Liver (tissue), 8 donors: ENCODE measurements at regions not wholly inside any gene's neighbourhood (a gene's known extent, or its start where the extent isn't known, plus 50 kb on each side); places are given as distances from the start of the nearest gene placed in this dataset.
A peak's percentile ranks its signal among the peaks of the same experiment; 100 is the strongest.

Experiments
- DNase-seq: peaks from one replicate; pipeline ENCODE4 v3.0.0-alpha.2; 2017; ENCODE audit warnings: low spot score
- H3K27ac ChIP-seq, 2 donors: one replicate each; pipeline ENCODE4 v1.7.0; 2013; ENCODE audit warnings: inconsistent platforms in 2 of 2, low read length in 2 of 2, control low read depth in 1 of 2, low read depth in 1 of 2, mild to moderate bottlenecking in 1 of 2
- H3K27me3 ChIP-seq, 4 donors: one replicate each; pipeline versions ENCODE4 v1.6.1 to v1.7.0; 2013; ENCODE audit warnings: low read length in 3 of 4, inconsistent platforms in 1 of 4, mild to moderate bottlenecking in 1 of 4, moderate library complexity in 1 of 4; ENCODE audit not compliant: control insufficient read depth in 4 of 4, insufficient read depth in 4 of 4
- H3K36me3 ChIP-seq, 4 donors: one replicate each; pipeline versions ENCODE4 v1.6.1 to v1.7.0; 2013; ENCODE audit warnings: low read length in 3 of 4, mild to moderate bottlenecking in 3 of 4, low read depth in 1 of 4, moderate library complexity in 1 of 4; ENCODE audit not compliant: control insufficient read depth in 4 of 4, insufficient read depth in 3 of 4
- H3K4me1 ChIP-seq, 4 donors: one replicate each; pipeline versions ENCODE4 v1.6.1 to v1.7.0; 2013; ENCODE audit warnings: low read length in 3 of 4, mild to moderate bottlenecking in 3 of 4, moderate library complexity in 1 of 4; ENCODE audit not compliant: control insufficient read depth in 4 of 4, insufficient read depth in 4 of 4
- H3K4me3 ChIP-seq, 3 donors: one replicate each; pipeline versions ENCODE4 v1.6.1 to v1.7.0; 2013; ENCODE audit warnings: low read length in 3 of 3, control low read depth in 1 of 3, low read depth in 1 of 3, mild to moderate bottlenecking in 1 of 3
- H3K9ac ChIP-seq, 2 donors: one replicate each; pipeline ENCODE4 v1.7.0; 2013; ENCODE audit warnings: low read length in 2 of 2, mild to moderate bottlenecking in 2 of 2, moderate library complexity in 2 of 2, control low read depth in 1 of 2, low read depth in 1 of 2
- H3K9me3 ChIP-seq, 4 donors: one replicate each; pipeline versions ENCODE4 v1.6.1 to v1.7.0; 2013; ENCODE audit warnings: low read length in 3 of 4; ENCODE audit not compliant: control insufficient read depth in 4 of 4
- CTCF ChIP-seq: fragments of 150-350 bp; IDR thresholded peaks from 2 replicates; pipeline ENCODE4 v1.5.1; 2017; ENCODE audit warnings: improper control_type of control experiment, low read depth, low read length; ENCODE audit not compliant: missing input control
- EGR1 ChIP-seq, 2 donors: IDR thresholded peaks; 2 replicates each; pipeline ENCODE4 v1.6.1; 2016 to 2018; ENCODE audit warnings: antibody characterized with exemption in 2 of 2, low read depth in 2 of 2
- FOXA1 ChIP-seq: IDR thresholded peaks from 2 replicates; pipeline ENCODE4 v1.6.1; 2016; ENCODE audit warnings: antibody characterized with exemption
- FOXA2 ChIP-seq: IDR thresholded peaks from 2 replicates; pipeline ENCODE4 v1.6.1; 2016; ENCODE audit warnings: antibody characterized with exemption
- GABPA ChIP-seq, 2 donors: IDR thresholded peaks in 1 of 2; conservative IDR thresholded peaks in 1 of 2; 2 replicates each; pipeline ENCODE4 v1.6.1; 2016; ENCODE audit warnings: antibody characterized with exemption in 2 of 2, mild to moderate bottlenecking in 1 of 2, moderate library complexity in 1 of 2
- HNF4A ChIP-seq, 2 donors: conservative IDR thresholded peaks; 2 replicates each; pipeline ENCODE4 v1.6.1; 2016; ENCODE audit warnings: antibody characterized with exemption in 2 of 2, mild to moderate bottlenecking in 2 of 2
- HNF4G ChIP-seq: IDR thresholded peaks from 2 replicates; pipeline ENCODE4 v1.6.1; 2016; ENCODE audit warnings: antibody characterized with exemption
- NR2F2 ChIP-seq: IDR thresholded peaks from 2 replicates; pipeline ENCODE4 v1.6.1; 2016; ENCODE audit warnings: antibody characterized with exemption
- RAD21 ChIP-seq, 2 donors: IDR thresholded peaks; 2 replicates each; pipeline ENCODE4 v1.6.1; 2016; ENCODE audit warnings: antibody characterized with exemption in 2 of 2, mild to moderate bottlenecking in 2 of 2
- REST ChIP-seq: IDR thresholded peaks from 2 replicates; pipeline ENCODE4 v1.6.1; 2016; ENCODE audit warnings: antibody characterized with exemption, mild to moderate bottlenecking
- RXRA ChIP-seq, 2 donors: IDR thresholded peaks; 2 replicates each; pipeline ENCODE4 v1.6.1; 2017 to 2018; ENCODE audit warnings: antibody characterized with exemption in 2 of 2, mild to moderate bottlenecking in 1 of 2
- SP1 ChIP-seq: IDR thresholded peaks from 2 replicates; pipeline ENCODE4 v1.6.1; 2018; ENCODE audit warnings: antibody characterized with exemption, mild to moderate bottlenecking
- TAF1 ChIP-seq: conservative IDR thresholded peaks from 2 replicates; pipeline ENCODE4 v1.6.1; 2016; ENCODE audit warnings: antibody characterized with exemption, mild to moderate bottlenecking
- YY1 ChIP-seq: IDR thresholded peaks from 2 replicates; pipeline ENCODE4 v1.6.1; 2016; ENCODE audit warnings: antibody characterized with exemption, mild to moderate bottlenecking
- WGBS: extraction: QIAGEN DNeasy Blood & Tissue Kit; methylation state at CpG from one replicate; pipeline ENCODE4 v1.1.7; 2013; 5-methylcytosine and 5-hydroxymethylcytosine counted together
- TF ChIP-seq, protein P1 (sequence below): IDR thresholded peaks from 2 replicates; pipeline ENCODE4 v1.6.1; 2016; ENCODE audit warnings: antibody characterized with exemption
- TF ChIP-seq, protein P2 (sequence below): IDR thresholded peaks from 2 replicates; pipeline ENCODE4 v1.6.1; 2016; ENCODE audit warnings: antibody characterized with exemption
- donor health status: healthy.
- donor health status: healthy.
- donor health status: healthy.
- donor health status: healthy.
- donor health status: healthy.

DNA sequence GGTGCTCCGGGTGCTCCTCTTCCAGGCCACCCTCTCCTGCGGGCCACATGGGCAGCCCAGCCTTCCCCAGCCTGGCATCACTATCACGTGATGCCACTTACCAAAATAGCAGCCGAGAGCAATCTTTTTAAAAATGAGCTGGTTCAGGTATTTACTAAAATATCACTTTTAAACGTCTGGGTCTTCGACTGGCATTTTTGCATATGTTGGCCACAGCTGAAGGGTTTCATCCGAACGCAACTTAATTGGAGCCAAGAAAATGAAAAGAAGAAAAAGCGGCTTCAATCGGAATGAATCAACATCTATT lies 94.6 kb upstream of the ANO1 start:
- H3K27ac ChIP-seq = peak overlapping the region in 1 of 2 donors; percentile 40

DNA sequence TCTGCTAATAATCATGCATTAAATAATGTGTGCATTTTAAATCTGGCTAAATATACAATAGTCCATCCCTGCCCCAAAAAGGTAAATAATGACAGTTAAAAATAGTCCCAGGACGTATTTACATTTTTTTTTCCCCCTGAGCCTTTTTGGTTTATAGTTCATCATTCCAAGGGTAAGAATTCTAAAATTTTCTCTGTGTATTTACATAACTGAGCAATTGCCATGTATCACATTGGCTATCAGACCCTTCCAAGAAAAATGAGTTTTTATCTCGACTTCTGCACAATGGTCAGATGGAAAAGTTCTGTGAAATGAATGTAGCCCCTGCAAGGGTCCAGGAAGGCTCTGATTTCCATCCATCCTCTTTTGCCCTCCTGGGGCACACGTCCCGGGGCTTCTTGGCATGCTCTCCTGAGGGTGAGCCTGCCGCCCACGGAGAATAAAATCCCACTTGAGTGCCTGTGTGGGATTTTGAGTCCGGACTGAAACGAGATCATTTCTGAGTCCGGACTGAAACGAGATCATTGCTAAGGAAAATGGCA lies 94.1 kb upstream of the ANO1 start:
- no peaks in the 10 kb centered on the region for H3K36me3 ChIP-seq
- H3K4me3 ChIP-seq = no peak overlapping the region
- 66% methylated on average over 10 of the region's 10 CpGs for WGBS
- H3K27me3 ChIP-seq = no peaks in the 10 kb centered on the region
- H3K9ac ChIP-seq = no peak overlapping the region
- H3K4me1 ChIP-seq = peaks cover 2 to 61% (median 48%) of the 10 kb centered on the region in 4 donors
- no peak overlapping the region for H3K27ac ChIP-seq
- no peaks in the 10 kb centered on the region for H3K9me3 ChIP-seq
- no peak for DNase-seq
- no peak for TF ChIP-seq CTCF
- TF ChIP-seq EGR1 (IDR thresholded peaks at IDR 0.05; ENCODE audit: low read depth in 2 of 2) = no peak
- TF ChIP-seq RXRA (IDR thresholded peaks at IDR 0.05) = no peak
- TF ChIP-seq, protein P1, sequence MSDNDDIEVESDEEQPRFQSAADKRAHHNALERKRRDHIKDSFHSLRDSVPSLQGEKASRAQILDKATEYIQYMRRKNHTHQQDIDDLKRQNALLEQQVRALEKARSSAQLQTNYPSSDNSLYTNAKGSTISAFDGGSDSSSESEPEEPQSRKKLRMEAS = no peak
- TF ChIP-seq, protein P2, sequence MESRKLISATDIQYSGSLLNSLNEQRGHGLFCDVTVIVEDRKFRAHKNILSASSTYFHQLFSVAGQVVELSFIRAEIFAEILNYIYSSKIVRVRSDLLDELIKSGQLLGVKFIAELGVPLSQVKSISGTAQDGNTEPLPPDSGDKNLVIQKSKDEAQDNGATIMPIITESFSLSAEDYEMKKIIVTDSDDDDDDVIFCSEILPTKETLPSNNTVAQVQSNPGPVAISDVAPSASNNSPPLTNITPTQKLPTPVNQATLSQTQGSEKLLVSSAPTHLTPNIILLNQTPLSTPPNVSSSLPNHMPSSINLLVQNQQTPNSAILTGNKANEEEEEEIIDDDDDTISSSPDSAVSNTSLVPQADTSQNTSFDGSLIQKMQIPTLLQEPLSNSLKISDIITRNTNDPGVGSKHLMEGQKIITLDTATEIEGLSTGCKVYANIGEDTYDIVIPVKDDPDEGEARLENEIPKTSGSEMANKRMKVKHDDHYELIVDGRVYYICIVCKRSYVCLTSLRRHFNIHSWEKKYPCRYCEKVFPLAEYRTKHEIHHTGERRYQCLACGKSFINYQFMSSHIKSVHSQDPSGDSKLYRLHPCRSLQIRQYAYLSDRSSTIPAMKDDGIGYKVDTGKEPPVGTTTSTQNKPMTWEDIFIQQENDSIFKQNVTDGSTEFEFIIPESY = no peak
- no peak for TF ChIP-seq RAD21 (IDR thresholded peaks at IDR 0.05)
- TF ChIP-seq YY1 = no peak
- no peak for TF ChIP-seq TAF1
- TF ChIP-seq GABPA (IDR thresholded peaks at IDR 0.05 in 1 of 2, conservative IDR thresholded peaks at IDR 0.05 in 1 of 2) = no peak

More for the DNA sequence above, 94.6 kb upstream of the ANO1 start:
- WGBS = 81% methylated on average over 10 of the region's 10 CpGs
- no peak for TF ChIP-seq RXRA (IDR thresholded peaks at IDR 0.05)
- no peak for TF ChIP-seq HNF4G
- no peak for TF ChIP-seq NR2F2
- TF ChIP-seq TAF1 = no peak
- TF ChIP-seq GABPA (IDR thresholded peaks at IDR 0.05 in 1 of 2, conservative IDR thresholded peaks at IDR 0.05 in 1 of 2) = no peak
- TF ChIP-seq FOXA2 = no peak
- TF ChIP-seq FOXA1 = no peak
- TF ChIP-seq, protein P2 = no peak
- no peak for TF ChIP-seq EGR1 (IDR thresholded peaks at IDR 0.05; ENCODE audit: low read depth in 2 of 2)
- no peak for TF ChIP-seq RAD21 (IDR thresholded peaks at IDR 0.05)
- no peak for TF ChIP-seq HNF4A (conservative IDR thresholded peaks at IDR 0.05)
- TF ChIP-seq REST = no peak
- TF ChIP-seq YY1 = no peak
- TF ChIP-seq SP1 = no peak
- H3K4me3 ChIP-seq = no peak overlapping the region
- no peaks in the 10 kb centered on the region for H3K27me3 ChIP-seq
- H3K4me1 ChIP-seq = peaks cover 3 to 62% (median 49%) of the 10 kb centered on the region in 4 donors
- H3K36me3 ChIP-seq = no peaks in the 10 kb centered on the region
- no peak for DNase-seq
- no peak overlapping the region for H3K9ac ChIP-seq
- H3K9me3 ChIP-seq = no peaks in the 10 kb centered on the region
